GM12878 (cell line): ENCODE measurements at regions not wholly inside any gene's neighbourhood (a gene's known extent, or its start where the extent isn't known, plus 50 kb on each side); places are given as distances from the start of the nearest gene placed in this dataset.

Experiments
- ATAC-seq: fragments of 200-7000 bp; cut with Tn5 transposase; 3 replicates; pipeline ENCODE4 v1.9.1; 2020; ENCODE audit warnings: mild to moderate bottlenecking, moderate library complexity
- BruUV-seq: library from RNA; stranded (reverse); fragments of 400-500 nt; replicated peaks from 2 replicates; lab custom pipeline; 2021; lab: Mats Ljungman, UMichigan
- CTCF ChIA-PET: fragments of 300-600 bp; sonication (Branson Sonifier 250); formaldehyde crosslinking; extraction: SDS; loops from one replicate; lab custom pipeline; 2021; ENCODE audit warnings: inconsistent platforms; lab: Yijun Ruan, JAX
- POLR2A ChIA-PET: fragments of 350-600 bp; formaldehyde crosslinking; extraction: SDS; loops from one replicate; lab custom pipeline; 2021; ENCODE audit warnings: inconsistent platforms; lab: Charles Lee
- RAD21 ChIA-PET: fragments of 300-600 bp; sonication (Branson Sonifier 250); formaldehyde crosslinking; loops from one replicate; lab custom pipeline; 2023; ENCODE audit warnings: antibody characterized with exemption; ENCODE audit not compliant: unreplicated experiment; lab: Charles Lee
- SMC1A ChIA-PET: fragments of 300-600 bp; sonication (Branson Sonifier 250); formaldehyde crosslinking; loops from one replicate; lab custom pipeline; 2023; ENCODE audit not compliant: unreplicated experiment, uncharacterized antibody; lab: Charles Lee
- DNase-seq: peaks from one replicate; pipeline ENCODE4 v3.0.0-alpha.2; 2011; ENCODE audit warnings: low read depth, low spot score
- FAIRE-seq: peaks from 3 replicates; lab custom pipeline; 2011; peaks lifted over from hg19 to GRCh38; lab: Jason Lieb, UNC
- H2AFZ ChIP-seq: 2 replicates; pipeline ENCODE4 v1.6.0; 2011; ENCODE audit warnings: low read depth, low read length, control low read depth; ENCODE audit not compliant: control insufficient read depth
- H3K27ac ChIP-seq: 2 replicates; pipeline ENCODE4 v1.5.1; 2011; ENCODE audit warnings: control low read depth; ENCODE audit not compliant: control insufficient read depth, insufficient read depth
- H3K27me3 ChIP-seq, 2 experiments: replicated peaks in 1 of 2; 2 replicates each; pipeline versions ENCODE4 v1.6.0 to v1.6.1; 2011; ENCODE audit warnings: low read length in 1 of 2; ENCODE audit not compliant: control insufficient read depth in 2 of 2, insufficient read depth in 2 of 2
- H3K36me3 ChIP-seq, 2 experiments: 2 replicates each; pipeline ENCODE4 v1.5.1; 2011; ENCODE audit warnings: low read length in 1 of 2; ENCODE audit not compliant: control insufficient read depth in 2 of 2, insufficient read depth in 2 of 2
- H3K4me1 ChIP-seq: 2 replicates; pipeline ENCODE4 v1.6.1; 2011; ENCODE audit warnings: mild to moderate bottlenecking, low read length, moderate library complexity, mixed read lengths; ENCODE audit not compliant: control insufficient read depth, insufficient read depth
- H3K4me2 ChIP-seq: 2 replicates; pipeline ENCODE4 v1.6.0; 2011; ENCODE audit warnings: control low read depth; ENCODE audit not compliant: control insufficient read depth, insufficient read depth
- H3K4me3 ChIP-seq: fragments of 200-600 bp; sonication (generic); 2 replicates; pipeline ENCODE4 v1.5.1; 2016
- H3K79me2 ChIP-seq: 2 replicates; pipeline ENCODE4 v1.6.0; 2011; ENCODE audit warnings: low read length; ENCODE audit not compliant: control insufficient read depth, insufficient read depth
- H3K9ac ChIP-seq: 2 replicates; pipeline ENCODE4 v1.8.0; 2011; ENCODE audit warnings: low read length, control low read depth, mixed read lengths; ENCODE audit not compliant: control insufficient read depth, insufficient read depth
- H3K9me3 ChIP-seq: replicated peaks from 3 replicates; pipeline ENCODE4 v1.5.1; 2011; ENCODE audit warnings: mild to moderate bottlenecking, low read length; ENCODE audit not compliant: control insufficient read depth, insufficient read depth
- H4K20me1 ChIP-seq: 2 replicates; pipeline ENCODE4 v1.6.0; 2011; ENCODE audit not compliant: control insufficient read depth, insufficient read depth
- HCFC1 ChIP-seq: fragments of 150-350 bp; IDR thresholded peaks from 2 replicates; pipeline ENCODE4 v1.6.1; 2014; ENCODE audit warnings: low read length
- PAX8 ChIP-seq: fragments of 450-650 bp; IDR thresholded peaks from 2 replicates; pipeline ENCODE4 v1.6.1; 2017; ENCODE audit warnings: mild to moderate bottlenecking, moderate library complexity
- POU2F2 ChIP-seq: IDR thresholded peaks from 3 replicates; pipeline ENCODE4 v1.6.1; 2011; ENCODE audit warnings: low read depth, mild to moderate bottlenecking, low read length, borderline replicate concordance
- RAD21 ChIP-seq: IDR thresholded peaks from 2 replicates; pipeline ENCODE4 v1.6.1; 2011; ENCODE audit warnings: mild to moderate bottlenecking, low read depth, low read length, moderate library complexity; ENCODE audit not compliant: insufficient read depth
- RUNX3 ChIP-seq: IDR thresholded peaks from 2 replicates; pipeline ENCODE4 v1.6.1; 2012; ENCODE audit warnings: low read length, inconsistent platforms
- SMC3 ChIP-seq: IDR thresholded peaks from 2 replicates; pipeline ENCODE4 v1.6.1; 2011; ENCODE audit warnings: low read length, improper control_type of control experiment, borderline replicate concordance
- SPI1 ChIP-seq: IDR thresholded peaks from 2 replicates; pipeline ENCODE4 v1.6.1; 2011; ENCODE audit warnings: low read depth, mild to moderate bottlenecking, low read length, moderate library complexity, borderline replicate concordance; ENCODE audit not compliant: insufficient read depth
- YY1 ChIP-seq: IDR thresholded peaks from 2 replicates; pipeline ENCODE4 v1.6.1; 2011; ENCODE audit warnings: low read depth, mild to moderate bottlenecking, low read length
- WGBS: methylation state at CpG from one replicate; pipeline ENCODE4 v1.1.6; 2016; ENCODE audit warnings: low lambda C conversion rate; ENCODE audit not compliant: insufficient replicate concordance, insufficient coverage; ENCODE audit errors: missing lambda C conversion rate; 5-methylcytosine and 5-hydroxymethylcytosine counted together
- in situ Hi-C: fragments of 300-500 bp; cut with MboI; formaldehyde crosslinking; loops from 9 replicates; pipeline ENCODE4 v1.14.3; 2018; ENCODE audit warnings: mixed read lengths
- intact Hi-C: fragments of 100-400 bp; cut with micrococcal nuclease; formaldehyde crosslinking; loops from one replicate; pipeline ENCODE4 v1.14.2; 2022; ENCODE audit not compliant: unreplicated experiment
- TF ChIP-seq, protein P1 (sequence below): fragments of 450-650 bp; conservative IDR thresholded peaks from 2 replicates; pipeline ENCODE4 v1.6.1; 2017; ENCODE audit warnings: mild to moderate bottlenecking, moderate library complexity
- TF ChIP-seq, protein P2 (sequence below), 3 experiments: IDR thresholded peaks in 2 of 3; conservative IDR thresholded peaks in 1 of 3; 2 replicates each; pipeline ENCODE4 v1.5.1; 2011; ENCODE audit warnings: low read depth in 3 of 3, low read length in 3 of 3, mild to moderate bottlenecking in 3 of 3, control low read depth in 2 of 3, moderate library complexity in 2 of 3, inconsistent platforms in 1 of 3, mixed read lengths in 1 of 3; ENCODE audit not compliant: control insufficient read depth in 2 of 3, insufficient read depth in 1 of 3; ENCODE audit errors: extremely low read depth in 1 of 3

DNA sequence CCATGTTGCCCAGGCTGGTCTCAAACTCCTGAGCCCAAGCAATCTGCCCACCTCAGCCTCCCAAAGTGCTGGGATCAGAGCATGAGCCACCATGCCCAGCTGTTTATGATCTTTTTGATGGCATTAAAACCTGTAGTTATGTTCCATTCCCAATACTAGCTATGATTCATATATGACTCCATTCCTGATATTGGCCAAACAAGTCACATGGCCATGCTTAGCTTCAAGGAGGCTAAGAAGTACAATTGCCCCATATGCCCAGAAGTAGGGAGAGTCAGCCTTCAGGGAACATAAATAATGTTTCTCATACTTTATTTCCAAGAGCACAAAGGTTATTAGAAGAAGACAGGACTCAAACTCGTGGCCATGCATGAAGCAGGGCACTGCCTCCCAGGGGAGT, 132.4 kb upstream of the RAB6C start (continued):
- TF ChIP-seq, protein P1, sequence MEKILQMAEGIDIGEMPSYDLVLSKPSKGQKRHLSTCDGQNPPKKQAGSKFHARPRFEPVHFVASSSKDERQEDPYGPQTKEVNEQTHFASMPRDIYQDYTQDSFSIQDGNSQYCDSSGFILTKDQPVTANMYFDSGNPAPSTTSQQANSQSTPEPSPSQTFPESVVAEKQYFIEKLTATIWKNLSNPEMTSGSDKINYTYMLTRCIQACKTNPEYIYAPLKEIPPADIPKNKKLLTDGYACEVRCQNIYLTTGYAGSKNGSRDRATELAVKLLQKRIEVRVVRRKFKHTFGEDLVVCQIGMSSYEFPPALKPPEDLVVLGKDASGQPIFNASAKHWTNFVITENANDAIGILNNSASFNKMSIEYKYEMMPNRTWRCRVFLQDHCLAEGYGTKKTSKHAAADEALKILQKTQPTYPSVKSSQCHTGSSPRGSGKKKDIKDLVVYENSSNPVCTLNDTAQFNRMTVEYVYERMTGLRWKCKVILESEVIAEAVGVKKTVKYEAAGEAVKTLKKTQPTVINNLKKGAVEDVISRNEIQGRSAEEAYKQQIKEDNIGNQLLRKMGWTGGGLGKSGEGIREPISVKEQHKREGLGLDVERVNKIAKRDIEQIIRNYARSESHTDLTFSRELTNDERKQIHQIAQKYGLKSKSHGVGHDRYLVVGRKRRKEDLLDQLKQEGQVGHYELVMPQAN, result no peak
- no peak for TF ChIP-seq POU2F2

DNA sequence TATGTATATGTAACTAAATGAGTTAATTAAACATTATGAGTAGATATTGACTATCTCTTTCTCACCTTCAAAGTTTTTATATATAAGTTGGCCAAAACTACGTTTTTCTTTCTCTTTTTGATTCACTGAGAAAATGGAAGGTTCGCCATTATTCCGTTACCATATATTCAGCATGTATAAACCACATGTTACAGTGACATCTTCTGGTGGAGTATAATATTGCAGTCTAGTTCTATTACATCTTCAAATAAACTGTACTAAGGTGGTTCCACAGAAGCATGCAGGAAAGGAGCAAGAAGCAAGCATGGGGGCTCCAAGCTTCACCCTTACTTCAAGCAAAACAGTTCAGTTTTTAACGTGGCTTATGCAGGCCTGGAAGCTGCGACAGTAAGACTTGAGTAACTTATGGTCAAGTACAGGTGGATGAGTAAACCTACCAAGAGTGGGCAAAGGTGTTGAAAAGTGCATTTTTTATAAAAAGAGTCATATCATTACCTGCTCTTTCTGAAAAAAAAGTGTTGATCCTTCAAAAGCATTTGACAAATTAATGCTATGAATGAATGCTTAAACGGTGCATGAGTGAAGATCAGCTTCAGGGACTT, 129.8 kb upstream of the RAB6C start:
- Histone ChIP-seq H3K9me3 (no peaks in the 10 kb centered on the region), H3K79me2 (no peaks in the 10 kb centered on the region), H2AFZ (peak overlapping the region; percentile 33), H3K4me1 (no peaks in the 10 kb centered on the region), H3K36me3 (no peaks in the 10 kb centered on the region), H4K20me1 (no peaks in the 10 kb centered on the region), H3K9ac (no peak overlapping the region), H3K4me2 (no peak overlapping the region), H3K27ac (no peak overlapping the region), H3K4me3 (no peak overlapping the region), H3K27me3 (peaks cover 0 to 2% of the 10 kb centered on the region in 2 experiments; a peak in 1 of 4 replicates)
- FAIRE-seq (peak; percentile 31), DNase-seq (peak; percentile 40), ATAC-seq (peak; percentile 89)
- TF ChIP-seq SPI1 (no peak), RUNX3 (peak; percentile 68), RAD21 (peak; percentile 67), PAX8 (no peak), HCFC1 (no peak), YY1 (peak; percentile 66; the same call in 1 of the 2 replicates), SMC3 (peak; percentile 53; the same call in 1 of the 2 replicates)
- TF ChIP-seq, protein P2, sequence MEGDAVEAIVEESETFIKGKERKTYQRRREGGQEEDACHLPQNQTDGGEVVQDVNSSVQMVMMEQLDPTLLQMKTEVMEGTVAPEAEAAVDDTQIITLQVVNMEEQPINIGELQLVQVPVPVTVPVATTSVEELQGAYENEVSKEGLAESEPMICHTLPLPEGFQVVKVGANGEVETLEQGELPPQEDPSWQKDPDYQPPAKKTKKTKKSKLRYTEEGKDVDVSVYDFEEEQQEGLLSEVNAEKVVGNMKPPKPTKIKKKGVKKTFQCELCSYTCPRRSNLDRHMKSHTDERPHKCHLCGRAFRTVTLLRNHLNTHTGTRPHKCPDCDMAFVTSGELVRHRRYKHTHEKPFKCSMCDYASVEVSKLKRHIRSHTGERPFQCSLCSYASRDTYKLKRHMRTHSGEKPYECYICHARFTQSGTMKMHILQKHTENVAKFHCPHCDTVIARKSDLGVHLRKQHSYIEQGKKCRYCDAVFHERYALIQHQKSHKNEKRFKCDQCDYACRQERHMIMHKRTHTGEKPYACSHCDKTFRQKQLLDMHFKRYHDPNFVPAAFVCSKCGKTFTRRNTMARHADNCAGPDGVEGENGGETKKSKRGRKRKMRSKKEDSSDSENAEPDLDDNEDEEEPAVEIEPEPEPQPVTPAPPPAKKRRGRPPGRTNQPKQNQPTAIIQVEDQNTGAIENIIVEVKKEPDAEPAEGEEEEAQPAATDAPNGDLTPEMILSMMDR (IDR thresholded peaks at IDR 0.05 in 2 of 3, conservative IDR thresholded peaks at IDR 0.05 in 1 of 3; ENCODE audit: control insufficient read depth in 2 of 3, extremely low read depth in 1 of 3, insufficient read depth in 1 of 3, low read depth in 3 of 3, low read length in 3 of 3), result peak; percentile 49 to 75 (median 68); a peak in 5 of 6 replicates
- ChIA-PET POLR2A (no interaction called here), RAD21 (no interaction called here), SMC1A (interaction anchor here (1.2 kb wide), 1 partner anchor 21 kb away, joined by 4 read pairs; no protein-coding TSS in a partner anchor), CTCF (interaction anchor here (1.1 to 1.2 kb wide), 3 partner anchors 9 to 282 kb away, joined by 3 to 4 read pairs (median 3); no protein-coding TSS in a partner anchor)
- intact Hi-C loops (loop anchor here (1.0 to 10.0 kb wide), 4 partner anchors 445 to 1525 kb away; no protein-coding TSS in a partner anchor), in situ Hi-C loops (loop anchor here (10.0 kb wide), 1 partner anchor 1115 kb away; no protein-coding TSS in a partner anchor)
- WGBS, result 2% methylated on average over 6 of the region's 6 CpGs
- BruUV-seq, result no TSS peak
